Right lobe of liver (tissue), 4 donors: ENCODE measurements at regions not wholly inside any gene's neighbourhood (a gene's known extent, or its start where the extent isn't known, plus 50 kb on each side); places are given as distances from the start of the nearest gene placed in this dataset.

Source experiments
- CTCF ChIP-seq, 4 donors: fragments of 200-600 bp in 3 of 4; fragments of 450-650 bp in 1 of 4; IDR thresholded peaks; one replicate each; pipeline versions ENCODE4 v1.5.1 to v1.8.0; 2016 to 2022; ENCODE audit warnings: antibody characterized with exemption in 4 of 4, mild to moderate bottlenecking in 2 of 4
- POLR2A ChIP-seq: fragments of 450-650 bp; IDR thresholded peaks from one replicate; pipeline ENCODE4 v1.6.1; 2017; ENCODE audit warnings: antibody characterized with exemption, mild to moderate bottlenecking
- donor health status: DM: no; HTN: no; CAD: no.
- donor health status: DM: no; HTN: no; CAD: no.
- donor health status: DM: no; HTN: yes; CAD: no.

- TF ChIP-seq CTCF (IDR thresholded peaks at IDR 0.05), result no peak
- TF ChIP-seq POLR2A, result no peak
These were observed 84.6 kb upstream of the DHX15 start for GRCh38 chr4:24668956-24669355.
